OCI-LY3 (cell line): ENCODE measurements at regions not wholly inside any gene's neighbourhood (a gene's known extent, or its start where the extent isn't known, plus 50 kb on each side); places are given as distances from the start of the nearest gene placed in this dataset.

Experiments
- EZH2phosphoT487 ChIP-seq: fragments of 200-600 bp; shearing (Covaris generic); IDR thresholded peaks from 2 replicates; pipeline ENCODE4 v1.6.1; 2018; ENCODE audit warnings: antibody characterized with exemption, mixed run types, low read depth
- TF ChIP-seq, protein P1 (sequence below): fragments of 200-600, 300-600 bp; sonication (generic); IDR thresholded peaks from 2 replicates; pipeline ENCODE4 v1.5.1; 2014; ENCODE audit warnings: antibody characterized with exemption, low read length, low read depth

DNA sequence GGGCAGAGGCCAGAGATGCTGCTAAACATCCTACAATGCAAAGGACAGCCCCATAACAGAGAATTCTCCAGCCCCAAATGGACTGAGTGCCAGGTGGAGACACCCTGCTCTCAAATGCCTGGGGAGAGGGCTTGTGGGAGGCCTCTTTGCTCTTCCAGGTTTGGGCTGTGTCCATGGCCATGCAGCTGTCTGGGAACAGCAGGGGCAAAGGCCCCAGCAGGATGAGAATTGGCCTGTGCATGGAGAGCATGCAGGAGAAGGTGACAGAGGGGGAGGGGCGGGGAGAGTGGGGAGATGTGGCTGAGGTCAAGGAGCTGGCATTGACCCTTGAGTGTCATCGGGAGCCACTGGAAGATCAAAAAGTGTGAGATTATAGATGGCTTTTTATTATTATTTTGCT lies 111.5 kb upstream of the ERCC6L2 start:
- TF ChIP-seq, protein P1, sequence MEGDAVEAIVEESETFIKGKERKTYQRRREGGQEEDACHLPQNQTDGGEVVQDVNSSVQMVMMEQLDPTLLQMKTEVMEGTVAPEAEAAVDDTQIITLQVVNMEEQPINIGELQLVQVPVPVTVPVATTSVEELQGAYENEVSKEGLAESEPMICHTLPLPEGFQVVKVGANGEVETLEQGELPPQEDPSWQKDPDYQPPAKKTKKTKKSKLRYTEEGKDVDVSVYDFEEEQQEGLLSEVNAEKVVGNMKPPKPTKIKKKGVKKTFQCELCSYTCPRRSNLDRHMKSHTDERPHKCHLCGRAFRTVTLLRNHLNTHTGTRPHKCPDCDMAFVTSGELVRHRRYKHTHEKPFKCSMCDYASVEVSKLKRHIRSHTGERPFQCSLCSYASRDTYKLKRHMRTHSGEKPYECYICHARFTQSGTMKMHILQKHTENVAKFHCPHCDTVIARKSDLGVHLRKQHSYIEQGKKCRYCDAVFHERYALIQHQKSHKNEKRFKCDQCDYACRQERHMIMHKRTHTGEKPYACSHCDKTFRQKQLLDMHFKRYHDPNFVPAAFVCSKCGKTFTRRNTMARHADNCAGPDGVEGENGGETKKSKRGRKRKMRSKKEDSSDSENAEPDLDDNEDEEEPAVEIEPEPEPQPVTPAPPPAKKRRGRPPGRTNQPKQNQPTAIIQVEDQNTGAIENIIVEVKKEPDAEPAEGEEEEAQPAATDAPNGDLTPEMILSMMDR = no peak
- TF ChIP-seq EZH2phosphoT487 = no peak
